MCF 10A (cell line): ENCODE measurements at regions not wholly inside any gene's neighbourhood (a gene's known extent, or its start where the extent isn't known, plus 50 kb on each side); places are given as distances from the start of the nearest gene placed in this dataset.

Experiments used
- BruUV-seq: library from RNA; stranded (reverse); fragments of 400-500 nt; replicated peaks from 2 replicates; lab custom pipeline; 2021; lab: Mats Ljungman, UMichigan
- CTCF ChIA-PET: fragments of 300-600 bp; sonication (Branson Sonifier 250); formaldehyde crosslinking; extraction: SDS; loops from one replicate; lab custom pipeline; 2021; ENCODE audit warnings: antibody characterized with exemption, inconsistent platforms; lab: Yijun Ruan, JAX
- POLR2A ChIA-PET: fragments of 300-600, 350-650 bp; sonication (Branson Sonifier 250); formaldehyde crosslinking; extraction: SDS; loops from one replicate; lab custom pipeline; 2020; ENCODE audit warnings: antibody characterized with exemption, inconsistent platforms; lab: Yijun Ruan, JAX
- DNase-seq: peaks from one replicate; pipeline ENCODE4 v3.0.0-alpha.2; 2018; ENCODE audit not compliant: unreplicated experiment
- H3K27ac Mint-ChIP-seq: one replicate; pipeline ENCODE4 v1.8.0; 2022; ENCODE audit warnings: mild to moderate bottlenecking, low read depth, mixed read lengths; ENCODE audit not compliant: unreplicated experiment
- H3K27me3 Mint-ChIP-seq: one replicate; pipeline ENCODE4 v1.8.0; 2022; ENCODE audit warnings: mixed read lengths; ENCODE audit not compliant: insufficient read depth, unreplicated experiment
- H3K36me3 Mint-ChIP-seq: one replicate; pipeline ENCODE4 v1.8.0; 2022; ENCODE audit warnings: mild to moderate bottlenecking, moderate library complexity, mixed read lengths; ENCODE audit not compliant: insufficient read depth, unreplicated experiment
- H3K4me1 Mint-ChIP-seq: one replicate; pipeline ENCODE4 v1.8.0; 2022; ENCODE audit warnings: mixed read lengths; ENCODE audit not compliant: insufficient read depth, unreplicated experiment
- H3K4me3 Mint-ChIP-seq: one replicate; pipeline ENCODE4 v1.8.0; 2022; ENCODE audit warnings: mild to moderate bottlenecking, moderate library complexity, mixed read lengths; ENCODE audit not compliant: unreplicated experiment
- H3K9me3 Mint-ChIP-seq: one replicate; pipeline ENCODE4 v1.8.0; 2022; ENCODE audit warnings: mixed read lengths; ENCODE audit not compliant: unreplicated experiment
- CTCF ChIP-seq: fragments of 200-600 bp; IDR thresholded peaks from one replicate; pipeline ENCODE4 v1.8.0; 2022; ENCODE audit warnings: antibody characterized with exemption, mild to moderate bottlenecking; ENCODE audit not compliant: unreplicated experiment
- intact Hi-C: fragments of 100-400 bp; cut with micrococcal nuclease; formaldehyde crosslinking; loops from 2 replicates; pipeline ENCODE4 v1.14.1; 2022

GRCh38 chr6:156725712-156726111 lies 51.5 kb upstream of the ARID1B start:
- Mint-ChIP-seq H3K27me3 (no peaks in the 10 kb centered on the region), H3K9me3 (no peaks in the 10 kb centered on the region), H3K4me3 (no peak overlapping the region), H3K27ac (no peak overlapping the region), H3K36me3 (no peaks in the 10 kb centered on the region), H3K4me1 (peaks cover 22% of the 10 kb centered on the region)
- POLR2A ChIA-PET: no interaction called here
- CTCF ChIA-PET: interaction anchor here (0.6 kb wide), 1 partner anchor 161 kb away, joined by 3 read pairs; no protein-coding TSS in a partner anchor
- BruUV-seq: no TSS peak
- DNase-seq: no peak
- no peak for TF ChIP-seq CTCF
- intact Hi-C loops: no loop called here

- peak overlapping the region; percentile 68 for H3K4me3 Mint-ChIP-seq
- intact Hi-C loops: loop anchor here (1.0 kb wide), 2 partner anchors 34 to 56 kb away; partner anchors contain the start of gene ARID1B
Measured at GRCh38 chr6:156720691-156721685, 56.2 kb upstream of the ARID1B start.

GRCh38 chr6:156719720-156720563 lies 57.2 kb upstream of the ARID1B start:
- intact Hi-C loops: loop anchor here (1.0 kb wide), 2 partner anchors 33 to 57 kb away; partner anchors contain the start of gene ARID1B
- Mint-ChIP-seq H3K4me3 (peak overlapping the region; percentile 68), H3K36me3 (no peaks in the 10 kb centered on the region), H3K27me3 (no peaks in the 10 kb centered on the region), H3K27ac (peak overlapping the region; percentile 97), H3K9me3 (no peaks in the 10 kb centered on the region), H3K4me1 (peaks cover 22% of the 10 kb centered on the region)
- ChIA-PET CTCF (interaction anchor here (0.5 to 1.6 kb wide), 10 partner anchors 11 to 367 kb away, joined by 3 to 7 read pairs (median 4); no protein-coding TSS in a partner anchor), POLR2A (interaction anchor here (0.5 to 5.0 kb wide), 39 partner anchors 9 to 1405 kb away, joined by 3 to 196 read pairs (median 7); partner anchors contain the start of gene ARID1B)
- BruUV-seq: TSS peak; percentile 69
- TF ChIP-seq CTCF: no peak
- DNase-seq: peak; percentile 97

More at GRCh38 chr6:156720691-156721685, 56.2 kb upstream of the ARID1B start:
- H3K36me3 Mint-ChIP-seq: no peaks in the 10 kb centered on the region
- peak overlapping the region; percentile 97 for H3K27ac Mint-ChIP-seq
- no peak for TF ChIP-seq CTCF
- no TSS peak for BruUV-seq
- ChIA-PET POLR2A (interaction anchor here (0.5 to 5.0 kb wide), 45 partner anchors 8 to 1407 kb away, joined by 3 to 196 read pairs (median 5); partner anchors contain the start of genes ARID1B and TFB1M), CTCF (interaction anchor here (0.5 to 1.6 kb wide), 10 partner anchors 10 to 651 kb away, joined by 3 to 7 read pairs (median 4); no protein-coding TSS in a partner anchor)
- DNase-seq: peak; percentile 81
- H3K4me1 Mint-ChIP-seq: peaks cover 22% of the 10 kb centered on the region
- no peaks in the 10 kb centered on the region for H3K27me3 Mint-ChIP-seq
- H3K9me3 Mint-ChIP-seq: no peaks in the 10 kb centered on the region
